ENCODE measurements at regions not wholly inside any gene's neighbourhood (a gene's known extent, or its start where the extent isn't known, plus 50 kb on each side); places are given as distances from the start of the nearest gene placed in this dataset.

DNA sequence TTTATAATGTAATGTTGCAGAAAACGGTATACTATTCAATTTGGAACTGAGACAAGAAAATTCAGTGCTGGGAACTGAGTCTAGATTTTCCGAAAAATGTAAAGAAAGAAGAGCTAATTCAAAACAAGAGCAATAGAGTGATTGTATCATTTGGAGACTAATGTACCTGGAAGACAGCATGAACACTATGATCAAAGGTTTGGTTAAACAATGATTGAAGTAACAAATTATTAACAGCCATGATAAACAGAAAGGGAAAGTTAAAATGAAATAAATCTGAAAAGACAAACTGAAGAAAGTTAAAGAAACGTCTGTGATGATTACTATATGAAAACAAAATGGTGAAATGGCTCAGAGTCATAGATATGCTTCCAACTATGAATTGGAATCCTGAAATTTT lies 300.6 kb upstream of the MPDZ start:
- no peak overlapping the region for H3K4me3 ChIP-seq (replicated peaks; ENCODE audit: insufficient read depth, low read length)
- H3K27ac ChIP-seq (replicated peaks) = no peak overlapping the region
- DNase-seq (ENCODE audit: low read depth in 1 of 2, low spot score in 1 of 2) = no peak
- no peak for TF ChIP-seq GABPA (IDR thresholded peaks at IDR 0.05; ENCODE audit: low read depth)
- TF ChIP-seq, protein P1, sequence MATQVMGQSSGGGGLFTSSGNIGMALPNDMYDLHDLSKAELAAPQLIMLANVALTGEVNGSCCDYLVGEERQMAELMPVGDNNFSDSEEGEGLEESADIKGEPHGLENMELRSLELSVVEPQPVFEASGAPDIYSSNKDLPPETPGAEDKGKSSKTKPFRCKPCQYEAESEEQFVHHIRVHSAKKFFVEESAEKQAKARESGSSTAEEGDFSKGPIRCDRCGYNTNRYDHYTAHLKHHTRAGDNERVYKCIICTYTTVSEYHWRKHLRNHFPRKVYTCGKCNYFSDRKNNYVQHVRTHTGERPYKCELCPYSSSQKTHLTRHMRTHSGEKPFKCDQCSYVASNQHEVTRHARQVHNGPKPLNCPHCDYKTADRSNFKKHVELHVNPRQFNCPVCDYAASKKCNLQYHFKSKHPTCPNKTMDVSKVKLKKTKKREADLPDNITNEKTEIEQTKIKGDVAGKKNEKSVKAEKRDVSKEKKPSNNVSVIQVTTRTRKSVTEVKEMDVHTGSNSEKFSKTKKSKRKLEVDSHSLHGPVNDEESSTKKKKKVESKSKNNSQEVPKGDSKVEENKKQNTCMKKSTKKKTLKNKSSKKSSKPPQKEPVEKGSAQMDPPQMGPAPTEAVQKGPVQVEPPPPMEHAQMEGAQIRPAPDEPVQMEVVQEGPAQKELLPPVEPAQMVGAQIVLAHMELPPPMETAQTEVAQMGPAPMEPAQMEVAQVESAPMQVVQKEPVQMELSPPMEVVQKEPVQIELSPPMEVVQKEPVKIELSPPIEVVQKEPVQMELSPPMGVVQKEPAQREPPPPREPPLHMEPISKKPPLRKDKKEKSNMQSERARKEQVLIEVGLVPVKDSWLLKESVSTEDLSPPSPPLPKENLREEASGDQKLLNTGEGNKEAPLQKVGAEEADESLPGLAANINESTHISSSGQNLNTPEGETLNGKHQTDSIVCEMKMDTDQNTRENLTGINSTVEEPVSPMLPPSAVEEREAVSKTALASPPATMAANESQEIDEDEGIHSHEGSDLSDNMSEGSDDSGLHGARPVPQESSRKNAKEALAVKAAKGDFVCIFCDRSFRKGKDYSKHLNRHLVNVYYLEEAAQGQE (IDR thresholded peaks at IDR 0.05; ENCODE audit: insufficient replicate concordance, low read depth) = no peak
- TF ChIP-seq POLR2AphosphoS5 (IDR thresholded peaks at IDR 0.05; ENCODE audit: low read depth) = no peak
- no peak for TF ChIP-seq SPI1 (IDR thresholded peaks at IDR 0.05; ENCODE audit: borderline replicate concordance, low read depth)
- TF ChIP-seq, protein P2, sequence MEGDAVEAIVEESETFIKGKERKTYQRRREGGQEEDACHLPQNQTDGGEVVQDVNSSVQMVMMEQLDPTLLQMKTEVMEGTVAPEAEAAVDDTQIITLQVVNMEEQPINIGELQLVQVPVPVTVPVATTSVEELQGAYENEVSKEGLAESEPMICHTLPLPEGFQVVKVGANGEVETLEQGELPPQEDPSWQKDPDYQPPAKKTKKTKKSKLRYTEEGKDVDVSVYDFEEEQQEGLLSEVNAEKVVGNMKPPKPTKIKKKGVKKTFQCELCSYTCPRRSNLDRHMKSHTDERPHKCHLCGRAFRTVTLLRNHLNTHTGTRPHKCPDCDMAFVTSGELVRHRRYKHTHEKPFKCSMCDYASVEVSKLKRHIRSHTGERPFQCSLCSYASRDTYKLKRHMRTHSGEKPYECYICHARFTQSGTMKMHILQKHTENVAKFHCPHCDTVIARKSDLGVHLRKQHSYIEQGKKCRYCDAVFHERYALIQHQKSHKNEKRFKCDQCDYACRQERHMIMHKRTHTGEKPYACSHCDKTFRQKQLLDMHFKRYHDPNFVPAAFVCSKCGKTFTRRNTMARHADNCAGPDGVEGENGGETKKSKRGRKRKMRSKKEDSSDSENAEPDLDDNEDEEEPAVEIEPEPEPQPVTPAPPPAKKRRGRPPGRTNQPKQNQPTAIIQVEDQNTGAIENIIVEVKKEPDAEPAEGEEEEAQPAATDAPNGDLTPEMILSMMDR (IDR thresholded peaks at IDR 0.05; ENCODE audit: insufficient read depth, low read length) = no peak
- H3K27me3 ChIP-seq (ENCODE audit: insufficient read depth, poor library complexity, severe bottlenecking) = no peaks in the 10 kb centered on the region

DNA sequence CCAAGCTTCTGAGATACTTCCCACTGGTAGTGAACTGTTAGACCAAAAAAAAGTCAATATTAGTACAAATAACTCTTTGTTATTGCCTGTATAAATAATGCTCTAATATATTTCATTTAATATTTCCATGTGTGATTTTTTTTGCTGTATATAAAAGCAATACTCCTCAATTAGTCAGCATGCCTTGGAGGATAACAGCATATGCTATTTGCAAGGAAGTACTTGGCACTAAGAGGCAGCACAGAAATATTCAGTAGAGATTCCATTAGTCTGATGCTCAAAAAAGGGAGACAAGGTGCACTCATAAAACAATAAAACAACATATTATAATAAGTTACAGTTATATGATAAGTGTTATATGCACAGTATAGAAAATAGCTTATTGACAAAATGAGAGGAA lies 296.6 kb upstream of the MPDZ start:
- Histone ChIP-seq H3K4me3 (replicated peaks; ENCODE audit: insufficient read depth, low read length) (no peak overlapping the region), H3K27me3 (ENCODE audit: insufficient read depth, poor library complexity, severe bottlenecking) (no peaks in the 10 kb centered on the region), H3K27ac (replicated peaks) (no peak overlapping the region)
- no peak for DNase-seq (ENCODE audit: low read depth in 1 of 2, low spot score in 1 of 2)
- TF ChIP-seq POLR2AphosphoS5 (IDR thresholded peaks at IDR 0.05; ENCODE audit: low read depth) = no peak
- TF ChIP-seq, protein P2 (IDR thresholded peaks at IDR 0.05; ENCODE audit: insufficient read depth, low read length) = no peak
- TF ChIP-seq SPI1 (IDR thresholded peaks at IDR 0.05; ENCODE audit: borderline replicate concordance, low read depth) = no peak
- TF ChIP-seq, protein P1 (IDR thresholded peaks at IDR 0.05; ENCODE audit: insufficient replicate concordance, low read depth) = no peak
- TF ChIP-seq GABPA (IDR thresholded peaks at IDR 0.05; ENCODE audit: low read depth) = no peak

DNA sequence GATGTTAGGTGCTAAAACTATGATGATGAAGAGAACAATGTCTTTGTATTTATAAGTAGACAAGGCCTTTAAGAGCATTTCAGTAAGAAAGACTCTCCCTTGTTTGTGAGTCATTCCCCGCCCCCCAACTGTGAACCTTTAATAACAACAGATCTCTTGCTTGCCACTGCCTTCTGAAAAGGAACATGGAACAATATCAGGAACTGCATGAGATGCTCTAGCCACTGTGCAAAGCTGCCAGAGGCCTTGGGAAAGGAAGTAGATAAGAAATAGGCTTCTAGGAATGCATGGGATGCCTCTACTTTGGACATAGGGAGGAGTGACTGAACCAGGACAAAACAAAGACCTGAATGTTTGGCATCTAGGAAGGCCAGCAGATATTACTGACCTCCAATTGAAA lies 296.1 kb upstream of the MPDZ start:
- no peaks in the 10 kb centered on the region for H3K27me3 ChIP-seq (ENCODE audit: insufficient read depth, poor library complexity, severe bottlenecking)
- H3K4me3 ChIP-seq (replicated peaks; ENCODE audit: insufficient read depth, low read length) = no peak overlapping the region
- H3K27ac ChIP-seq (replicated peaks) = no peak overlapping the region
- TF ChIP-seq SPI1 (IDR thresholded peaks at IDR 0.05; ENCODE audit: borderline replicate concordance, low read depth) (no peak), GABPA (IDR thresholded peaks at IDR 0.05; ENCODE audit: low read depth) (no peak), POLR2AphosphoS5 (IDR thresholded peaks at IDR 0.05; ENCODE audit: low read depth) (no peak)
- TF ChIP-seq, protein P1 (IDR thresholded peaks at IDR 0.05; ENCODE audit: insufficient replicate concordance, low read depth) = no peak
- TF ChIP-seq, protein P2 (IDR thresholded peaks at IDR 0.05; ENCODE audit: insufficient read depth, low read length) = no peak
- no peak for DNase-seq (ENCODE audit: low read depth in 1 of 2, low spot score in 1 of 2)
